Left ventricle myocardium inferior (tissue), 1 donor: ENCODE measurements at regions not wholly inside any gene's neighbourhood (a gene's known extent, or its start where the extent isn't known, plus 50 kb on each side); places are given as distances from the start of the nearest gene placed in this dataset.

Experiments
- DNase-seq: peaks from one replicate; pipeline ENCODE4 v3.0.0-alpha.2; 2020
- H3K27ac ChIP-seq: fragments of 200-600 bp; replicated peaks from 2 replicates; pipeline ENCODE4 v1.8.0; 2021
- H3K27me3 ChIP-seq: fragments of 200-600 bp; 2 replicates; pipeline ENCODE4 v1.8.0; 2021; ENCODE audit warnings: low read depth
- H3K36me3 ChIP-seq: fragments of 200-600 bp; 2 replicates; pipeline ENCODE4 v1.8.0; 2021
- H3K4me1 ChIP-seq: fragments of 200-600 bp; 2 replicates; pipeline ENCODE4 v1.8.0; 2021
- H3K4me3 ChIP-seq: fragments of 200-600 bp; 2 replicates; pipeline ENCODE4 v1.8.0; 2021; ENCODE audit warnings: mild to moderate bottlenecking, moderate library complexity
- H3K9me3 ChIP-seq: fragments of 200-600 bp; replicated peaks from 2 replicates; pipeline ENCODE4 v1.8.0; 2021
- CTCF ChIP-seq: fragments of 200-600 bp; IDR thresholded peaks from 2 replicates; pipeline ENCODE4 v1.8.0; 2021; ENCODE audit warnings: antibody characterized with exemption, mild to moderate bottlenecking, borderline replicate concordance
- intact Hi-C: fragments of 100-400 bp; cut with micrococcal nuclease; formaldehyde crosslinking; loops from one replicate; pipeline ENCODE4 v1.11.0; 2022
- donor health status: DM: no; HTN: yes; CAD: no; lungs with severe emphysema.

GRCh38 chr3:103167850-103168249, 733.0 kb downstream of the ZPLD1 start:
- Histone ChIP-seq H3K9me3 (no peaks in the 10 kb centered on the region), H3K4me3 (no peak overlapping the region), H3K27ac (no peak overlapping the region), H3K36me3 (no peaks in the 10 kb centered on the region), H3K4me1 (no peaks in the 10 kb centered on the region), H3K27me3 (no peaks in the 10 kb centered on the region)
- intact Hi-C loops: no loop called here
- TF ChIP-seq CTCF: no peak
- no peak for DNase-seq

- intact Hi-C loops: no loop called here
Observed at GRCh38 chr3:103169289-103169688, 734.5 kb downstream of the ZPLD1 start.

GRCh38 chr3:103170651-103171050, 735.8 kb downstream of the ZPLD1 start:
- DNase-seq: no peak
- Histone ChIP-seq H3K4me3 (no peak overlapping the region), H3K4me1 (no peaks in the 10 kb centered on the region), H3K27ac (no peak overlapping the region), H3K36me3 (no peaks in the 10 kb centered on the region), H3K27me3 (no peaks in the 10 kb centered on the region), H3K9me3 (no peaks in the 10 kb centered on the region)
- no peak for TF ChIP-seq CTCF
- intact Hi-C loops: no loop called here

More at GRCh38 chr3:103169289-103169688, 734.5 kb downstream of the ZPLD1 start:
- Histone ChIP-seq H3K27ac (no peak overlapping the region), H3K36me3 (no peaks in the 10 kb centered on the region), H3K4me3 (no peak overlapping the region), H3K27me3 (no peaks in the 10 kb centered on the region), H3K4me1 (no peaks in the 10 kb centered on the region), H3K9me3 (no peaks in the 10 kb centered on the region)
- TF ChIP-seq CTCF: no peak
- no peak for DNase-seq

- DNase-seq: no peak
- intact Hi-C loops: no loop called here
- Histone ChIP-seq H3K4me1 (no peaks in the 10 kb centered on the region), H3K9me3 (no peaks in the 10 kb centered on the region), H3K27ac (no peak overlapping the region), H3K36me3 (no peaks in the 10 kb centered on the region), H3K4me3 (no peak overlapping the region), H3K27me3 (no peaks in the 10 kb centered on the region)
- no peak for TF ChIP-seq CTCF
Observed at GRCh38 chr3:103173940-103174339, 739.1 kb downstream of the ZPLD1 start.

- intact Hi-C loops: no loop called here
- Histone ChIP-seq H3K36me3 (no peaks in the 10 kb centered on the region), H3K27ac (no peak overlapping the region), H3K4me1 (no peaks in the 10 kb centered on the region), H3K9me3 (peaks cover 32% of the 10 kb centered on the region), H3K4me3 (no peak overlapping the region), H3K27me3 (no peaks in the 10 kb centered on the region)
- DNase-seq: no peak
- TF ChIP-seq CTCF: no peak
Observed at GRCh38 chr3:103181160-103181559, 746.3 kb downstream of the ZPLD1 start.

GRCh38 chr3:103184772-103185171, 750.0 kb downstream of the ZPLD1 start:
- no peak for TF ChIP-seq CTCF
- intact Hi-C loops: no loop called here
- H3K9me3 ChIP-seq: peaks cover 28% of the 10 kb centered on the region
- no peak overlapping the region for H3K27ac ChIP-seq
- DNase-seq: no peak
- no peak overlapping the region for H3K4me3 ChIP-seq
- no peaks in the 10 kb centered on the region for H3K27me3 ChIP-seq
- no peaks in the 10 kb centered on the region for H3K36me3 ChIP-seq
- H3K4me1 ChIP-seq: no peaks in the 10 kb centered on the region
